Brain microvascular endothelial cell (primary cell): ENCODE measurements at regions not wholly inside any gene's neighbourhood (a gene's known extent, or its start where the extent isn't known, plus 50 kb on each side); places are given as distances from the start of the nearest gene placed in this dataset.

Source experiments
- DNase-seq: peaks from one replicate; pipeline ENCODE4 v3.0.0-alpha.2; 2020
- H3K27ac ChIP-seq: fragments of 250-450 bp; sonication (Bioruptor Pico); 2 replicates; pipeline ENCODE4 v1.5.1; 2020; ENCODE audit warnings: mild to moderate bottlenecking, moderate library complexity
- H3K27me3 ChIP-seq: fragments of 250-450 bp; sonication (Bioruptor Pico); replicated peaks from 2 replicates; pipeline ENCODE4 v1.5.1; 2020; ENCODE audit warnings: mild to moderate bottlenecking
- H3K36me3 ChIP-seq: fragments of 250-450 bp; sonication (Bioruptor Pico); replicated peaks from 2 replicates; pipeline ENCODE4 v1.5.1; 2020; ENCODE audit warnings: mild to moderate bottlenecking
- H3K4me3 ChIP-seq: 2 replicates; pipeline ENCODE4 v1.5.1; 2011; ENCODE audit warnings: low read depth, mild to moderate bottlenecking, control low read depth, low read length, moderate library complexity
- in situ Hi-C: cut with HindIII; loops from 2 replicates; pipeline ENCODE4 v1.10.0; 2017; ENCODE audit warnings: low sequenced_read_pairs, low pct_ligation_motif_present
- TF ChIP-seq, protein P1 (sequence below): IDR thresholded peaks from 2 replicates; pipeline ENCODE4 v1.5.1; 2011; ENCODE audit warnings: low read depth, mild to moderate bottlenecking, moderate library complexity, low read length, control low read depth, inconsistent platforms; ENCODE audit errors: missing control alignments

DNA sequence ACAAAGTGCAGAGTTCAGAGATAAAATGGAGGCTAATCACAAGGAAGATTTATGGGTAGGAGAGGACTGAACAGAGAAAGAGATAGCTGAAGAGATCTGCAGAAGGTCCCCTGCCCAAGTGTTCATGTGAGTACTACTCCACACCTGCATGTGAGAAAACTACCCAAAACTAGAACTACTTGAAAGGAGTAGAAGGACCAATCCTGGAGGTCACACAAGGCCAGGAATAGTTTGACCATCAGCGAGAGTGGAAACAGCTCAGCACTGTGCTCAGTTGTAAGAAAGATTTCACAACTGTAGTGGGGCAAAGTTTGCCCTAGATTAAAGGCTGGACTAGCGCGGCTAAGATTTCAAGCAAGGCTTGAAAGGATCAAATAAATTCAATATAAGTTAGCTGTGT is 422.7 kb upstream of the LCORL start:
- no peak overlapping the region for H3K27ac ChIP-seq
- TF ChIP-seq, protein P1, sequence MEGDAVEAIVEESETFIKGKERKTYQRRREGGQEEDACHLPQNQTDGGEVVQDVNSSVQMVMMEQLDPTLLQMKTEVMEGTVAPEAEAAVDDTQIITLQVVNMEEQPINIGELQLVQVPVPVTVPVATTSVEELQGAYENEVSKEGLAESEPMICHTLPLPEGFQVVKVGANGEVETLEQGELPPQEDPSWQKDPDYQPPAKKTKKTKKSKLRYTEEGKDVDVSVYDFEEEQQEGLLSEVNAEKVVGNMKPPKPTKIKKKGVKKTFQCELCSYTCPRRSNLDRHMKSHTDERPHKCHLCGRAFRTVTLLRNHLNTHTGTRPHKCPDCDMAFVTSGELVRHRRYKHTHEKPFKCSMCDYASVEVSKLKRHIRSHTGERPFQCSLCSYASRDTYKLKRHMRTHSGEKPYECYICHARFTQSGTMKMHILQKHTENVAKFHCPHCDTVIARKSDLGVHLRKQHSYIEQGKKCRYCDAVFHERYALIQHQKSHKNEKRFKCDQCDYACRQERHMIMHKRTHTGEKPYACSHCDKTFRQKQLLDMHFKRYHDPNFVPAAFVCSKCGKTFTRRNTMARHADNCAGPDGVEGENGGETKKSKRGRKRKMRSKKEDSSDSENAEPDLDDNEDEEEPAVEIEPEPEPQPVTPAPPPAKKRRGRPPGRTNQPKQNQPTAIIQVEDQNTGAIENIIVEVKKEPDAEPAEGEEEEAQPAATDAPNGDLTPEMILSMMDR, result no peak
- in situ Hi-C loops, result no loop called here
- no peak overlapping the region for H3K4me3 ChIP-seq
- DNase-seq, result no peak
- no peaks in the 10 kb centered on the region for H3K27me3 ChIP-seq
- H3K36me3 ChIP-seq, result no peaks in the 10 kb centered on the region

DNA sequence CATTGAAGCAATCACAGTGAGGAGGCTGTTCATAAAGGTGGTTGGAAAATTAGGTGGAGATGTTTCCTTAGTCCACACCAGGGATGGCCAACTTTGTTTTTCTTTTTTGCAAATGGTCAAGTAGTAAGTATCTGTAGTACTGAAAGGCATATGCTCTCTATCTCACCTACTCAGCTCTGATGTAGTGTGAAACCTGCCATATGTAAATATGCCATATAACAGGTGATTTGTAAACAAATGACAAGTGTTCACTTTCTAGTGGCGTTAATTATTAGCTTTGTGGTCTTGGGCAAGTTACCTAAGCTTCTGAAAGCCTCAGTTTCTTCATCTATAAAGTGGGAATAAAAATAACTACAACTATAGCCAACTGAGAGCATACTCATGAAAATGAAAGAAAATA is 421.4 kb upstream of the LCORL start:
- no peaks in the 10 kb centered on the region for H3K36me3 ChIP-seq
- no peak for DNase-seq
- H3K27ac ChIP-seq, result no peak overlapping the region
- TF ChIP-seq, protein P1, result no peak
- no peak overlapping the region for H3K4me3 ChIP-seq
- H3K27me3 ChIP-seq, result no peaks in the 10 kb centered on the region
- in situ Hi-C loops, result no loop called here

DNA sequence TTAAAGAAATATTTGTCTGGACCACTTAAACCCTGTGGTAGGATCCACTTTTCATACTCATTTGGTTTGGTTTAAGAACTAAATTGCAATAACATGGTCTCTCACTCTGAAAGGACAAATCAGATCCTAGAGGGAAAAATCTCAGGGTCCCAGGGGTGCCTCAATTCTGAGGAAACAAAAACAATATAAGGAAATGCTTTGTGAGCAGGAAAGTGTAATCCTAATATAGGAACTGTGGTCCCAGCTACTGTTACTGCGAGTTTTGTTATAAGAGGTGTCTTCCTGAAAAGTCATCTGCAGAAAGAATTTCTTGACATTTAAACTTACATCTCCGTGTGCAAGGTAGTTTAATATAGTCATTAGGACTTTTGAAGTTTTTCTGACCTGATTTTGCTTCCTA is 420.1 kb upstream of the LCORL start:
- Histone ChIP-seq H3K4me3 (no peak overlapping the region), H3K27me3 (no peaks in the 10 kb centered on the region), H3K27ac (no peak overlapping the region), H3K36me3 (no peaks in the 10 kb centered on the region)
- in situ Hi-C loops, result no loop called here
- no peak for DNase-seq
- TF ChIP-seq, protein P1, result no peak

DNA sequence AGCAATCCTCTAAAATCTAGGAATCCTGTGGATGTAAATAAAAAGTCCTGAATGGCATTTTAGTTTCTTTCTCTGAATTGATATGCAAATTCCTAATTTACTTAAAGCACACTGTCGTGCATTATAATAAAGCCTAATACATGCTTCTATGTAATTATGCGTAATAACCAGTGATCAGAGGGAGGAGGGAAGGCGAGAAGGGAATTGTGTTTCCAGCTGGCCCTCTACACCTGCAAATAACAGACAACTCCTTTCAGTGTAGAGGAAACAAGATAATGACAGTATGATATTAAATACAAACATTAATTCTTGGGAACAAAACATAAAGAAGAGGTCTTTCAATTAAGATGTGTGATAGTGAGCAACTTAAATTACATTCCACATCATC is 419.6 kb upstream of the LCORL start:
- in situ Hi-C loops, result no loop called here
- TF ChIP-seq, protein P1, result no peak
- H3K27me3 ChIP-seq, result no peaks in the 10 kb centered on the region
- H3K4me3 ChIP-seq, result no peak overlapping the region
- H3K36me3 ChIP-seq, result no peaks in the 10 kb centered on the region
- no peak for DNase-seq
- no peak overlapping the region for H3K27ac ChIP-seq

DNA sequence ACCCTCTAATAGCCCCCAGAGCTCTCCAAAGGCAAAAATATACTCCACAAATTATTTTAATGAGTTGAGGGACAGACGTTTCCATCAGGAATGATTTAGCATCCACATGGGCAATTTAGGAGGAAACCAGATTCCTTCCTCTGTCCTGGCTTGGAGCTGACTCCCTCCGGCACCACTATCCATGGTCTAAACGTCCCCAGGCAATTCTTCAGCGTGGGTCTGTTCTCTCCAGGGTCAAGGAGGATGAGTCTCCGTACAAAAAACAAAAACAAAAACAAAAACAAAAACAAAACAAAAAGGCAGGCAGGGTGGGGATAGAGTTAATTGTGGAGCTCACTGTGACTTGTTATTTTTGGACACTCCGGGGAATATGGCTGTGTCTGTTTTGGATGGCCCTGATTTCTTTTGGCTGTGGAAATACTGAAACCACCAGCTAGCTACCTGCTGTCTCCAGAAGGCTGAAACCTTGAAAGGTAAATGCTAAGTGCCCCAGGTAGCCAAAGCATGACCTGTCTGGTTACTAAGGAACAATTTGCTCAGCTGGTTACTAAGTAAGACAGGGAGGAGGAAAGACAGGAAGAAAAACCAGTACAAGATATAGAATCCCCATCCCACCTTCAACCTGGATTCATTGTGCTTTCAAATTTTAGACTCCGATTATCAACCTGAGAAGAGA is 419.1 kb upstream of the LCORL start:
- H3K36me3 ChIP-seq, result no peaks in the 10 kb centered on the region
- no peak overlapping the region for H3K4me3 ChIP-seq
- DNase-seq, result no peak
- in situ Hi-C loops, result no loop called here
- H3K27ac ChIP-seq, result no peak overlapping the region
- H3K27me3 ChIP-seq, result no peaks in the 10 kb centered on the region
- TF ChIP-seq, protein P1, result no peak

DNA sequence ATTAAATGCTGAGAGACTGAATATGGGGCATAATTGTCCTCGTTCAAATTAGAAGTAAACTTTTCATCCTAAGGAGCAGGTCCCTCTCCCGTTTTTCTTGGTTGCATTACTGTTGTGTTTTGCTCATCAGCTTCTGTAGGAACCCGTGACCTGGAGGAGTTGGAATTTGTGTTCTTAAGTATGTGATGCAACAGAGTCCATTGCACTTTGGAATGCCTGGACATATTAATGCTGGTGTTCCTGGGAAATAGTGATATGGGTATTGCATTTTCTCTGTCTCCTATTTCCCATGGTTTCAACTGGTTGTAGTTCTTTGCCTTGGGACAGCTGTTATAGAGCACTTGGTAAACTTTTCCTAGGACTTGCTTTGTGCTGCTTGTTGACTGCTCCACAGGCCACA is 417.8 kb upstream of the LCORL start:
- Histone ChIP-seq H3K4me3 (no peak overlapping the region), H3K27ac (no peak overlapping the region), H3K36me3 (no peaks in the 10 kb centered on the region), H3K27me3 (no peaks in the 10 kb centered on the region)
- TF ChIP-seq, protein P1, result no peak
- DNase-seq, result no peak
- in situ Hi-C loops, result no loop called here
